ENCODE measurements at regions not wholly inside any gene's neighbourhood (a gene's known extent, or its start where the extent isn't known, plus 50 kb on each side); places are given as distances from the start of the nearest gene placed in this dataset.

DNA sequence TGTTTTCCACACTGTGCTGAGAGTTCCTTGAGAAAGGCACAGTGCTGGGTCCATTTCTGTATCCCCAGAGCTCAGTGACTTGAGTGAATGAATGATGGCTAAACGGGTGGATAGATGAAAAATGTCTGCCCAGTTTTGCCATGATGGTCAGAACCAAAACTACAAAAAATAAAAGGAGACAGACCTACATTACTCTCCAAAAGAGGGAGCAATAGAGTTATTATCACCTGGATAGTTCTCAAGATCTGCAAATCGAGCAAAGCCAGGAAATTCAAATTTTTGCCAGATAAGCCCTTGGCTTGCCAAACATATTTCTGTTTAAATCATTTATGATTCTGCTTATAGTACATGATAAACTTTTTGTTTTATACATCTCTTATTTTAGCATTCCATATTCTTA lies 214.2 kb upstream of the ZNF462 start:
- no peak for DNase-seq (ENCODE audit: low read depth in 2 of 2)

DNA sequence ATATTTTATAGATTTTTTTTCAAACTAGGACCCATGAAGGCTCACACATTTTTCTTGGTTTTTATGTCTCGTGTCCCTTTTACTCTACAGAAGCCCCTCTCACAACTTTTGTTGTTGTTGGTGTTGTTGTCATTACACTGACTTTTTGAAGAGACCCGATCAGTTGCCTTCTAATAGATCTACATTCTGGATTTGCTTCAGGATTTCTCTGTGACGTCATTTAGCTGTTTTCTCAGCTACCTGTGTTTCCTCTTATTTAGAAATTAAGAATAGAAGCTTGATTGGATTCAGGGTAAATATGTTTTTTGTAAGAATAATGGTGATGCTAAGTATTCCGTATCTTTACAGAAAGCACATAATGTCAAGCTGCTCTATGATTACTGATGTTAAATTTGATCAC lies 213.3 kb upstream of the ZNF462 start:
- no peak for DNase-seq (ENCODE audit: low read depth in 2 of 2)

DNA sequence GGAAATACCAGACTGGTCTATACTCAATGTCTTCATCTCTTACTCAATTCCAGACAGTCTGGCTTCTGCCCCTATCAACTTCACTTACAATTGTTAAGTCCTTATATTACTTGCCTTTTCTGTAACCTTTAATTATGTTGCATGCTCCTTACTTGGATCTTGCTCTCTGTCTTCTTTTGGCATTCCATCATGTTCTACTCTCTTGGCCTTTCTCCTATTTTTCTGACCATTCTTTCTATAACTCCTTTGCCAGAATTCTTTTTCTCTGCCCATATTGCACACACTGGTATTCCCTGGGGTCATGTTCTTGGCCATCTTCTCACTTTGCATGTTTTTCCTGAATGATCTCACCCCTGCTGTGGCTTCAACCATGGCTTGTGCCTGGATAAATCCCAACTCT lies 209.8 kb upstream of the ZNF462 start:
- no peak for DNase-seq (ENCODE audit: low read depth in 2 of 2)

DNA sequence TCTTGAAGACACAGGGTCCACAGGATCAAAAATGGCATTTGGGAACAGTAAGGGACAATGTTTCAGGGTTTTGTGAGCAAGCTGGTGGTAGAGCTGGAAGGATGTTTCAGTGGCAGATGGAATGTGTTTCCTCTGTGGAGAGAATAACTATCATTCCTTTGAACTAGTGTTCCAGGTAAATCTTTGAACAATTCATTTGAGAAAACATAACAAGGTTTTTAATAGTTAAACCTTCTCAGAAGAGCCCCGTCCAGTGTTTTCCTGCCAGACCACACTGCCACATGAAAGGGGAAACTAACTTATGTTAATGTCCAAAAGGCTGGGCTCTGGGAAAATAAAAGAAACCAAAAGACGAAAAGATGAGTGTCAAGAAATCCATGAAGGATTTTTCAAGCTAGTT lies 207.0 kb upstream of the ZNF462 start:
- no peak for DNase-seq (ENCODE audit: low read depth in 2 of 2)

DNA sequence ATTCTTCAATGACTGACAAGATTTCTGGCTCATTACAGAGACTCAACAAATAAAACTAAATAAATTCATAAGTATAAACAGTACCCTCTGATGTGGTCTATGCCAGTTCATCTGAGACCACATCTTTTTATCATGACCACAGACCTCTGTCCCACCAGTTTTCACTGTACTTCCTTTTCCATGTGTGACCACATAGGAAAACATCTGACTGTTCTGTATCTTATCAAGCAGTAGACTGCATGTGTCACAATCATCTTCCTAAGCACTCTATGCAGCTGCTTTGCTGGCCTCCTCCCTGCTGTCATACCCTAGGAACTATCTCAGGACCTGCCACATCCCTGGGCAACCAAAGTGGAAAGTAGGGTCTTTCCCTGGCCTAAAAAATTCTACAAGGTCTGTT lies 205.0 kb upstream of the ZNF462 start:
- DNase-seq (ENCODE audit: low read depth in 2 of 2) = no peak

DNA sequence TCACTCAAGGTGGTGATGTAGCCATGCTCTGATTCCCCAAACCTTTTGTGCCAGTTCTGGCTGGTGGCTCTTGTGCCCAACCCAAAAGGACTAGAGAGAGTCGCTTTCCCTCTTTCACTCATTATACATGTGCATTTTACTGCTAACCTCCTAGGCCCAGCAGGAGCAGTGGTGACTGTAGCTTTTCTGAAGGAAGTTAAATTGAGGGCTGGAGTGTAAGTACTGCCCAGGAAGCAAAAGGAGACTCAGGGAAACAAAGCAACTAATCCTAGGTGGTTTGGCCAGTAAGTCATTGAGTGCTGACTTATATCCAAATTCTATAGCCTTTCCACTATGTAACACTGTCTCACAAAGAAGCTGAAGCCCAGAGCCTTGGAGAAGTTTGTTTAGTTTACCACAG lies 194.4 kb upstream of the ZNF462 start:
- no peak for DNase-seq (ENCODE audit: low read depth in 2 of 2)

DNA sequence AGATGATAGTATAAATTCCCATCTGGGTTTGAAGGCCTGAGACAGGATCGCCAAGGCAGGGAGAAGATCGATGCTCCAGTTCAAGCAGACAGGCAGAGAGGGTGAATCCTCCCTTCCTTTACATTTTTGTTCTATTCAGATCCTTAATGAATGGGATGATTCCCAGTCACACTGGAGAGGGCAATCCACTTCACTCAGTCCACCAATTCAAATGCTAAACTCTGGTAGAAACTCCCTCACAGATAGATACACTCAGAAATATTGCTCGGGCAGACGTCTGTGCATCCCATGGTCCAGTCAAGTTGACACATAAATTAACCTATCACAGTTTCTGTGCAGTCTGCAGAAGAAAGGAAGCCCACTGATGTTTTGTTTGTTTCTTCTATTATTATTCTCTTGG lies 193.1 kb upstream of the ZNF462 start:
- no peak for DNase-seq (ENCODE audit: low read depth in 2 of 2)

DNA sequence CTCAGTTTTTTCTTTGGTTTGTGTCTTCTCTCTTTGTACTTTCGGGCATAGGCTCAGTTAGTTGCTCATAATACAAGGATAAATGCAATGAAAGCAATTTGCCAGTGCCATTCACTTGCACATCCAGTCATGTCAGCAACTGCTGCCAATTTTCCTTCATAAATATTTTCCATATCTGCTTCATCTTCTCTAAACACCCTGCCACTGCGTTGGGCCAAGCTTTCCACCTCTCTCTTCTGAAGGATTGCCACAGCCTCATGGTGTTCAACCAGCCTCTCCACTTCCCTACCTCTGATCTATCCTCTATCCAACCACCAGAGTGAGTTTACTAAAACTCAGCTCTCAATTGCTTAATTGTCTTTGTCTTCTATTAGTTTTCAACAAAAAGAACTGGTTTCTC lies 192.5 kb upstream of the ZNF462 start:
- DNase-seq (ENCODE audit: low read depth in 2 of 2) = no peak

DNA sequence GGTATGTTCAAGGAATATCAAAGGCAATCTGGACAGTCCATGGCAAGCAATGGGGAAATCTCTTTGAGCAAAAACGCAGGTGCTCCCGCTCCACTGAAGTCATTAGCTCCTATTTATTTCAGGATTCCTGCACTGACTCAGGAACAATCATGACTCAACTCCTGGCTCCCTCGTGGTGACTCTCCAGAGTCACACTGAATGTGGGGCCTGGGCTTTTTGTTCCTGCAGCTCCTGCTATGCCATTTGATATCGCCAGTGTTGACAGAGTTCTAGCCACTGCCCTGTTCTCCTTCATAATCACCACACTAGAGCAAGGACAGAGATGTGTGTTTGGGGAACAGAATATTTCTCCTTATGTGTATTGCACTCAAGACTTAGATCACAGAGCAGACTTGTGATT lies 187.2 kb upstream of the ZNF462 start:
- no peak for DNase-seq (ENCODE audit: low read depth in 2 of 2)

DNA sequence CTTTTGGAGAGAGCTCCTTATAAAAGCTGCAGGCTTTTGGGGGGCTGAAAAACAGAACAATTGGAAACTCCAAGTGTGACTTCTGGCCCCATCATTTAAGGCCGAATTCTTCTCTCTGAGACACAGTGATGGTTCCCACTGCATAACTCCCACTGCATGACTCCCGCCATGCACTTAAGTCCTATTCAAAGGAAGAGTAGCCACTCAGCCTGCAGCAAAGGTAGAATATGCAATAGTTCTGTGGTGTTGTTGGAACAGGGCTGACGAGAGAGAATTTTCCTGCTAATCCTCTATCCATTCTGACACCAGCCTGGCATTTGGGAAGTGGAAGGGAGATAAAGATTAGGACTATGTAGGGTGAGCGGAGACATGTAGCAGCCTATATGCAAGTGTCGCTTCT lies 185.6 kb upstream of the ZNF462 start:
- DNase-seq (ENCODE audit: low read depth in 2 of 2) = no peak

DNA sequence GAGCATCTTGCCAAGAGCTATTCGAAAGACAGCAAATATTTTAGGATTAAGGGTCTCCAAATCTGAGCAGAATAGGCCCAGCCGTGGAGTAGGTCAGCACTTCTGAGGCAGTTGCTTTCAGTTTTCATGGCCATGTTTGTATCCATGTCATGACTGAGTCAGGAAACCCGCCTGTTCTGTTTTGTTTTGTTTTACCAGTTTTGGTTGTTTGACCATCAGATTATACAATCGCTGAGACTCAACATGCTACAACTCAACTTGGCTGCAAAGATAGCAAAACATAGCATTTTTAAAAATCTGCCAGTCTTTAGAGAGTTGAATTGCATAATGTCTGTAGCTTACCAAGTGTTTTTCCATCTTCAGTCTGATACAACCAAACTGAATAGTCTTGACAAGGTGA lies 185.1 kb upstream of the ZNF462 start:
- no peak for DNase-seq (ENCODE audit: low read depth in 2 of 2)

DNA sequence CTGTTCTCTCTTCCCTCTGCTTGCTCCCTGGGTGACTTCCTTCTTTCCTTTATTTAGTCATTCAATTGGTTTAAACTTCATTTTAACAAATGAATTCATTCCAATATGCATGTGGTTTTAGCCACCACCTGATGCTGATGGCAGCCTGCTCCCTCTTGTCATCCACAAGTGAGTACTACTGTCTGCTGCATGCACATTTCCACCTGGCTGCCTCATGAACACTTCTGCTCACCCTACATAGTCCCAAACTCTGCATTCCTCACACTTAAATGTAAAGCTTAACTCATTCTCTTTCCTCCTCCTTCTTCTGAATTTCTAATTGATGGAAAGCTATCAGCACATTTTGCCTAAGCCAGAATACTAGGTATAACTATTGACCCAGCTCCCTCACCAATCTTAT lies 184.7 kb upstream of the ZNF462 start:
- DNase-seq (ENCODE audit: low read depth in 2 of 2) = no peak

DNA sequence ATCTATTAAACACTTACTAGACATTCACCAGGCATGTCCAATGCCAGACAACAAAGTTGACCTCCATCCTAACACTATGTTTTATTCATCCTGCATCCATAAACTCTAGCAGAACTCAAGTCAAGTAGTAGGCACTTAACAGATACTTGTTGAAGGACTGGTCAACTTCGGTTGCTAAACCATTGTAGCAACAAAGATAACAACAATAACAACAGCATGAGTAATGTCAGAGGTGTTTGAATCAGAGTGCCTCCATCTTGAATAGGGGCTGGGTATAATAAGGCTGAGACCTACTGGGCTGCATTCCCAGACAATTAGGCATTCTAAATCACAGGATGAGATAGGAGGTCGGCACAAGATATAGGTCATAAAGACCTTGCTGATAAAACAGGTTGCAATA lies 180.5 kb upstream of the ZNF462 start:
- no peak for DNase-seq (ENCODE audit: low read depth in 2 of 2)

DNA sequence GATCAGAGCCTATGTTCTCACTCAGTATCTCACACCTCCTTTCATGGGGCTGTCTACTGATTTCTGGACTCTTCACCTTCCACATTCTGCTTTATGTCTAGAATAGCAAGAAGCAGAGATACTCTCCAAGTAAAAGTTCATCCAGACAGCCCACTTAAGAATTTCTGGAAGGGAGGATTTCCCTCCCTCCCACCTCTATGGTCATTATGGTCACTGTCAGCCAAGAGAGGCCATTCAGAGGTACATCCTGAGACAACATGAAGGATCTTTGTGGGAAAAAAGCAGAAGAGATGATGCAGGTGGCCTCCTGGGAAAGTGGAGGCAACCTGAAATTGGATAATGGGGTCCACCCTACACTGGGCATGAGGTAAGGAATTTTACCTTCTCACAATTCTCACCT lies 179.5 kb upstream of the ZNF462 start:
- no peak for DNase-seq (ENCODE audit: low read depth in 2 of 2)

DNA sequence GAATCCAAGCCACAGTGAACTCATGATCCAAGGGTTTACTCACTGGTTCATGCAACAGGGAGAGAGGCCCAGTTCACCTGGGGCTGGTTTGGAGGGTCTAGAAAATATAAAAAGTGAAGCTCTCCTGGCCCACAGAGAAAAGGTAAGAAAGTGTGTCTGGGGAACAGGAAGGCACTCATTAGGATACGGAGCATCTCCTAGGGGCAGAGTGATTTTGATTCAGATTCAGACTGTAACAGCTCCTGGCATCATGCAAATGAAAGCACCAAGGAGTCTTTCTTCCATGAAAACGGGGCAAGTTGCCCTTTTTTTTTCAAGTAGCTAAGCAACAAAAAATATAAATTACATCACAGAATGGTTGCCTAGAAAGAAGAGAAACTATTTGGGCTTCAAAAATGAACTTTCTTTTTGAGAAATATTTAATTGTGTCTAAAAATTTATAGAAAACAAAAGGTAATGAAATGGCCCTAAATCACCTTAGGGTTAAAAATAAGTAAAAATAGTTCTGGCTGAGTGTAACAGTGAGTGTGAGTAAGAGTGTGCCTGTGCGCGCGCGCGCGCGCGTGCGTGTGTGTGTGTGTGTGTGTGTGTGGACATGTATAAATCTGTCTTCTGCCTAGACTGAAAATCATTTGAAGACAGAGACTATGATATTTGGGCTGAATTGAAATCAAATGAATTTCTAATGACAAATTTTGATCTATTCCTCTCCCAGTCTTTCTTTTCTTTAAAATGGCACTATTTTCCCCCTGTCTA lies 177.8 kb upstream of the ZNF462 start:
- DNase-seq (ENCODE audit: low read depth in 2 of 2) = no peak

DNA sequence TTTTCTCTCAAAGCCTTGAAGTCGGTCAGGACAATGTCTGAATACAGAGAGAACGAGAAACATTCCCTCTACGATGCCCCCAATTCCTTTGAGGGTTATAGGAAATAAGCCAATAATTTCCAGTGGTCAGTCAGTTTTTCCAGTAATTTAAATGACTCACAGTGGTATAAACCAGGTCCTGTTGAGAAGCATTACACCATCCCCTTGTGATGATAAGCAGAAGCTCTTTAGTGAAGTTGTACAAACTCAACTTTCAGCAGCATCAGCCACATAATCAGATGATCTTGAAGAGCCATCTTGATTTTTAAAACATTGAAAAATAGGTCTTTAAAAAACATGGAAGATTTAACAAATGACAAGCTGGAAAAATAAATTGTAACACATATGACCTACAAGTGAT lies 173.9 kb upstream of the ZNF462 start:
- no peak for DNase-seq (ENCODE audit: low read depth in 2 of 2)

DNA sequence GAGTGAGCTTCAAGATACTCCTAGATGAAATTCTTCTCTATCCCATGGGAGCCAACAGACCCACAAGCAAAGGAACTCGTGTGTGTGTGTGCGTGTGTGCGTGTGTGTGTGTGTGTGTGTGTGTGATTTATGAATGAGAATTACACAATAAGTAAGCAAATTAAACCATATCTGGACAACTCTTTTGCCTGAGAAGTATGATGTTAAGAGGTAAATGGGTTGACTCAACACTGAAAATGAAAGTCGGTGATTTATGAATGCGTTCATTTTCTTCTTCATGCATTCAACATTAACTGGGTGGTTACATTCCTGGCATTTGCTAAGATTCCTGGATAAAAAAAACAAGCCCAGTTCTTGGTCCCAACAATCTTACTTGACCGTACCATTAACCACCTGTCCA lies 171.3 kb upstream of the ZNF462 start:
- no peak for DNase-seq (ENCODE audit: low read depth in 2 of 2)

DNA sequence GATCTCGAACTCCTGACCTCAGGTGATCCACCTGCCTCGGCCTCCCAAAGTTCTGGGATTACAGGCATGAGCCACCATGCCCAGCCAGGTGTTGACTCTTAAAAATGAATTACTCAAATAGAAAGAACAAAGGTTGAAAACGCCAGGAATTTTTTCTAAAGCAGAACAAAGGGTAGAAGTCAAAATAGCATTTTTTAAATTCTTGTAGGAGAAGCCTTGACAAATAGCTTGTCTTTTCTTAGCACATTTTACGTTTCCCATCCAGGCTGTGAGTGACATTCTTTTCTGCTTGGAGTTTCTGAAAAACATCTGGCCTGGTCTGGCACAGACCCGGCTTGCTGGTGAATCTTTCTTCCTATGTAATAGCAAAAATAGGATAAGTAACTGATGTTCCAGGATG lies 169.4 kb upstream of the ZNF462 start:
- DNase-seq (ENCODE audit: low read depth in 2 of 2) = no peak

DNA sequence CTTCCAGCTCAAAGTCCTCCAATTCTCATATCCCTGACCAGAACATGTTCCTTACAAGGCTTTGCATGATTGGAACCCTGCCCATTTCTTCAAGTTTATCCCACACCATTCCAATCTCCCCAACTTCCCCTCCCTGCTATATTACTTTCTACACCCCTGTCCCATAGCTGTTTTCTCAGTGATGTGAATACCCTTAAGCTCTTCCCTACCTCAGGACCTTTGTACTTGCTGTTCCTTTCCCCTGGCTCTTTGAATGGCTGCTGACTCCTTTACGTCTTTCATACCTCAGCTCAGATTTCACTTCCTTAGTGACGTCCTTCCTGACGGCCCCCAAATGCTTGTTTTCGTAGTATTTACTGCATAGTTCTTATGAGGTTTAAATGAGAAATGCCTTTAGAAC lies 166.2 kb upstream of the ZNF462 start:
- DNase-seq (ENCODE audit: low read depth in 2 of 2) = no peak

DNA sequence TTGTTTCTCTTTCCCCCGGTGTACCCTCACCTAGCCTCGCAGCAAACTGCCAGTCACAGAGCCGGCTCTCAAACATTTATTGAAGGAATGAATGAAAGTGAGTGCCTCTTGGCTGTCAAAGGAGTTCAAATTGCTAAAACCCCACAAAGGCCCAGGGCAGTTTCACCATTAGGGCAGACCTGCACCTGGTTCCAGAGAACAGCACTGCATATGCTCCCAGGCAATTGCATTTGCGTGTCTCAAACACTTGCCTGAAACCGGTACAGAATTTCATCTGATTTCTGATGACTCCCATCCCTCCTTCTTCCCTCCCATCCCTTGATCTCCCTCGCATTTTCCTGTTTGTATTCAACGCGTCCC lies 165.6 kb upstream of the ZNF462 start:
- no peak for DNase-seq (ENCODE audit: low read depth in 2 of 2)

DNA sequence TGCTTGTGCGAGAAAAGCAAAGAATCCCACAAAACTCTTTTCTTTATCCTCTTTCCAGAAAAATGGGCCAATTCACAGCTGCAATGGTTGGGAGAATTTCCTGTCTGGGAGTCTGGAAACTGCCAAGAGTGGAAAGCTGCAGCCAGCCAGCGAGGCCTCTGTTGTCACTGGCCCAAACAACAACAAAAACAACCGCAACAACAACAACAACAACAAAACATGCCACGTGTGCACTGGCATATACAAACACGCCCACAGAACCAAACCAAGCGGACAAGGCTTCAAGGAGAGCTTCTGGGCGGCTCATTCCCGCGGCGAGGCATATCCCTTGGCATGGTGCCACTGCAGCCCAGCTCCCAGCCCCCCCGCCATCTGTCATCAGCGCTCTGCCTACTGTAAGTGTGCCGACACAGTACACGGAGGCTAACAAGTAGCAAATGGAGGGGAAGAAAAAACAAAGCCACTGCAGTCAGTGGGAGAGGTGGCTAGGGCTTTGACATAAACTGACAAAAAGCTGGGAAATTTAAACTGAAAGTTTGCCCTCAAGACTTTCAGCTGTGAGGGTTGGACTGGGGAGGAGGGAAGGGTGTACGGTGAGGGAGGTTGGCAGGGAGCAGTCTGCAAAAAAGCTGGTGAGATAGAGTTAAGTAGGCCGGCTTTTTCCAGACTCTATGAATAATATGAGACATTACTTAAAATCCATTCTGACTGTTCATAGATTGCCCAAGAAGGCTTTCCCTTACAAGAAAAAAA lies 165.0 kb upstream of the ZNF462 start:
- no peak for DNase-seq (ENCODE audit: low read depth in 2 of 2)

DNA sequence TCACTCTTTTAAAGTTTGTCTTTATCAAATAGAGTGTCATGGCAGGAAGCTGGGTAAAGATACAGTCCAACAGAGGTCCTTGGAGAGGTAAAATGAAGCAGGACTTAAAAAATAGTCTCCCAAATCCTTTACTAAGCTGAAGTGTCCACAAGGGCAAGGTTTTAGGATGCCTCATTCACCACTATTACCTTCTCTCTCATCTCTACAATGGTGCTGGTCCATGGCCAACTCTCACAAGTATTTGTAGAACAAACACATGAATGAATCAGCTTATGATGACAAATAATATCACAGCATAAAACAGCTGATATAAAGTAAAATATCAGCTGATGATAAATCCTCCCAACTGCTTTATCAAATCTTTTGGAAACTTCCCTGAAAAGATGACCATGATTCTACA lies 162.3 kb upstream of the ZNF462 start:
- DNase-seq (ENCODE audit: low read depth in 2 of 2) = no peak

DNA sequence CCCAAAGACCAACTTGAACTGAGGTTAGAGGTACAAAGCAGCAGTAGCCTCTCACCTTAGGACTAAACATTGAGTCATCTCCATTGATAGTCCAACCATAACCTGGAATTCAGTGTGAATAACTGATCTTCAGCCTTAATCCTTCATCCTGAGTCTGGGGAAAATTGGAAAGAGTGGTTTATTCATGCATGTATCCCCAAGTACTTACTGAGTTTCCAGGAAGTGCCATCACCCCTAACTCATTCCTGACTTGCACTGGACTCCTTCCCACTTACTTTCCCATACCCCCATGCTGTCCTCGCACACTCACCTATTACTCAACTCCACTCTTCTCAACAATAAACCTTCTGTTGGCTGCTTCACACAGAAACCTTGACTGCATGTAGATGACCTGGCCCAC lies 161.4 kb upstream of the ZNF462 start:
- no peak for DNase-seq (ENCODE audit: low read depth in 2 of 2)
